Central memory CD8-positive, alpha-beta T cell (primary cell): ENCODE measurements at regions not wholly inside any gene's neighbourhood (a gene's known extent, or its start where the extent isn't known, plus 50 kb on each side); places are given as distances from the start of the nearest gene placed in this dataset.
"Not testable (repeated sequence)": the region's sequence is repeated elsewhere in the genome, so short reads cannot be mapped to it uniquely, and the experiment has no call there.

Experiments used
- ATAC-seq: fragments of 150-1000 bp; cut with Tn5 transposase; replicated peaks from 2 replicates; pipeline ENCODE4 v1.10.0; 2022; ENCODE audit warnings: mild to moderate bottlenecking, moderate FRiP score, moderate number of reproducible peaks; ENCODE audit not compliant: poor library complexity, severe bottlenecking; ENCODE audit errors: extremely low read depth
- DNase-seq, 2 donors: peaks; one replicate each; pipeline ENCODE4 v3.0.0; 2021; ENCODE audit warnings: low spot score in 2 of 2
- H3K27ac Mint-ChIP-seq: one replicate; pipeline ENCODE4 v1.8.0; 2022; ENCODE audit warnings: low read depth, mild to moderate bottlenecking, moderate library complexity, mixed read lengths
- H3K27me3 Mint-ChIP-seq: one replicate; pipeline ENCODE4 v1.8.0; 2022; ENCODE audit warnings: mixed read lengths
- H3K36me3 Mint-ChIP-seq: one replicate; pipeline ENCODE4 v1.8.0; 2022; ENCODE audit warnings: mild to moderate bottlenecking, moderate library complexity, mixed read lengths; ENCODE audit not compliant: insufficient read depth
- H3K4me1 Mint-ChIP-seq: one replicate; pipeline ENCODE4 v1.8.0; 2022; ENCODE audit warnings: mixed read lengths
- H3K4me3 Mint-ChIP-seq: one replicate; pipeline ENCODE4 v1.8.0; 2022; ENCODE audit warnings: mild to moderate bottlenecking, moderate library complexity, mixed read lengths
- H3K9me3 Mint-ChIP-seq: one replicate; pipeline ENCODE4 v1.8.0; 2022; ENCODE audit warnings: mixed read lengths

DNA sequence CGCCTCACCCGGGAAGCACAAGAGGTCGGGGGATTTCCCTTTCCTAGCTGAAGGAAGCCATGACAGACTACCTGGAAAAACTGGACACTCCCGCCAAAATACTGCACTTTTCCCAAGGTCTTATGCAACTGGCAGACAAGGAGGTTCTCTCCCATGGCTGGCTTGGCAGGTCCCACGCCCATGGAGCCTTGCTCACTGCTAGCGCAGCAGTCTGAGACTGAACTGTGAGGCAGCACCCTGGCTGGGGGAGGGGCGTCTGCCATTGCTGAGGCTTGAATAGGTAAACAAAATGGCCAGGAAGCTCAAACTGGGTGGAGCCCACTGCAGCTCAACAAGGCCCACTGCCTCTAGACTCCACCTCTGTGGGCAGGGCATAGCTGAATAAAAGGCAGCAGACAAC is 92.1 kb downstream of the C4BPA start:
- H3K27me3 Mint-ChIP-seq = peaks cover 87% of the 10 kb centered on the region
- not testable (repeated sequence) for H3K4me1 Mint-ChIP-seq, H3K36me3 Mint-ChIP-seq, H3K4me3 Mint-ChIP-seq, H3K27ac Mint-ChIP-seq, DNase-seq, ATAC-seq
- peaks cover 16% of the 10 kb centered on the region for H3K9me3 Mint-ChIP-seq

- not testable (repeated sequence) for DNase-seq, H3K27ac Mint-ChIP-seq, H3K36me3 Mint-ChIP-seq, H3K4me1 Mint-ChIP-seq, ATAC-seq, H3K4me3 Mint-ChIP-seq
- Mint-ChIP-seq H3K9me3 (peaks cover 13% of the 10 kb centered on the region), H3K27me3 (peaks cover 68% of the 10 kb centered on the region)
Observed at GRCh38 chr1:207201534-207201933, 97.5 kb downstream of the C4BPA start.

- ATAC-seq (no peak), DNase-seq (no peak)
- H3K27me3 Mint-ChIP-seq = peaks cover 65% of the 10 kb centered on the region
- peaks cover 11% of the 10 kb centered on the region for H3K9me3 Mint-ChIP-seq
- no peak overlapping the region for H3K27ac Mint-ChIP-seq
- H3K4me3 Mint-ChIP-seq = no peak overlapping the region
- H3K4me1 Mint-ChIP-seq = peaks cover 5% of the 10 kb centered on the region
- peaks cover 2% of the 10 kb centered on the region for H3K36me3 Mint-ChIP-seq
Observed at GRCh38 chr1:207202480-207202879, 98.4 kb downstream of the C4BPA start.

DNA sequence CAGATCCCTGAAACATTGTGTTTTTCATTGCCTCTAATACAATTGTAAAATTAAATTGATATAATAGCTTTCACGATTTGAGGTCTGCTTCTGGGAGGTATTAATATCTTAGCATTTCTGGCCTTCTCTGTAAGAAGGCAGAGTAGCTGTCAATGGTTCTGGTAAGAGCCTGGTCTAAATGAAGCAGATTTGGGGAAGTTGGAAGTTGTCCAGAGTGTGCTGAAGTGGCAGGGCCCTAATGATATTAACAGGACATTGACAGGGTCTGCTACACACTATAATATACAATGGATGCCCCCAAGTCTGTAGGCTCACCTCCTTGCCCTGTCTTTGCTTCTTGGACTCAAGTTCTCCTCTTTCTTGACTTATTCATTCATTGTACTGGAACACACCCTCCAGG is 99.5 kb downstream of the C4BPA start:
- Mint-ChIP-seq H3K4me1 (peaks cover 5% of the 10 kb centered on the region), H3K9me3 (peaks cover 14% of the 10 kb centered on the region), H3K27ac (no peak overlapping the region), H3K36me3 (peaks cover 2% of the 10 kb centered on the region), H3K27me3 (peaks cover 55% of the 10 kb centered on the region), H3K4me3 (no peak overlapping the region)
- no peak for ATAC-seq
- no peak for DNase-seq

- Mint-ChIP-seq H3K36me3 (no peaks in the 10 kb centered on the region), H3K27ac (no peak overlapping the region), H3K4me1 (peaks cover 5% of the 10 kb centered on the region), H3K27me3 (peaks cover 34% of the 10 kb centered on the region), H3K4me3 (no peak overlapping the region), H3K9me3 (peaks cover 13% of the 10 kb centered on the region)
- no peak for ATAC-seq
- no peak for DNase-seq
Observed at GRCh38 chr1:207205614-207206061, 101.6 kb downstream of the C4BPA start.

DNA sequence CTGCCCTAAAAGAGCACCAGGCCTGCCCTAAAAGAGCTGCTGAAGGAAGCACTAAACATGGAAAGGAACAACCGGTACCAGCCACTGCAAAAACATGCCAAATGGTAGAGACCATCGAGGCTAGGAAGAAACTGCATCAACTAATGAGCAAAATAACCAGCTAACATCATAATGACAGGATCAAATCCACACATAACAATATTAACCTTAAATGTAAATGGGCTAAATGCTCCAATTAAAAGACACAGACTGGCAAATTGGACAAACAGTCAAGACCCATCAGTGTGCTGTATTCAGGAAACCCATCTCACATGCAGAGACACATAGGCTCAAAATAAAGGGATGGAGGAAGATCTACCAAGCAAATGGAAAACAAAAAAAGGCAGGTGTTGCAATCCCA is 104.7 kb downstream of the C4BPA start:
- not testable (repeated sequence) for H3K4me1 Mint-ChIP-seq

DNA sequence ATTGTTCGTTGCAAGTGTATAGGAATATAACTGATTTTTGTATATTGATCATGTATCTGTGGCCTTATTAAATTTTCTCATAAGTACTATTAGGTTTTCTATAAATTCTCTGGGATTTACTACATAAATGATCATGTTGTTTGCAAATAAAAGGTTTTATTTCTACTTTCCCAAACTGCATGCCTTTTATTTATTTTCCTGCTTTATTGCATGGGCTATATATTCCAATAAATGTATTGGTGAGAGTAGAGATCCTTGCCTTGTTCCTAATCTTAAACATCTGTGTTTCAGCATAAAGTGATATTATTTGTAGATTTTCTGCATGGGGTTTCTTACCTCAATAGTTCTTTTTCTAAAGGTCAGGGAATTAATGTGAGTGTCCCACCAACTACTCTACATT is 107.0 kb upstream of the CD55 start:
- H3K9me3 Mint-ChIP-seq = peaks cover 6% of the 10 kb centered on the region
- H3K27me3 Mint-ChIP-seq = peaks cover 25% of the 10 kb centered on the region
- no peak overlapping the region for H3K4me3 Mint-ChIP-seq
- no peaks in the 10 kb centered on the region for H3K36me3 Mint-ChIP-seq
- no peak overlapping the region for H3K27ac Mint-ChIP-seq
- no peak for ATAC-seq
- DNase-seq = no peak
- no peaks in the 10 kb centered on the region for H3K4me1 Mint-ChIP-seq

More for the DNA sequence above, 104.7 kb downstream of the C4BPA start:
- H3K27ac Mint-ChIP-seq, H3K36me3 Mint-ChIP-seq, ATAC-seq, H3K4me3 Mint-ChIP-seq, H3K9me3 Mint-ChIP-seq, DNase-seq: not testable (repeated sequence)
- H3K27me3 Mint-ChIP-seq = peaks cover 27% of the 10 kb centered on the region

DNA sequence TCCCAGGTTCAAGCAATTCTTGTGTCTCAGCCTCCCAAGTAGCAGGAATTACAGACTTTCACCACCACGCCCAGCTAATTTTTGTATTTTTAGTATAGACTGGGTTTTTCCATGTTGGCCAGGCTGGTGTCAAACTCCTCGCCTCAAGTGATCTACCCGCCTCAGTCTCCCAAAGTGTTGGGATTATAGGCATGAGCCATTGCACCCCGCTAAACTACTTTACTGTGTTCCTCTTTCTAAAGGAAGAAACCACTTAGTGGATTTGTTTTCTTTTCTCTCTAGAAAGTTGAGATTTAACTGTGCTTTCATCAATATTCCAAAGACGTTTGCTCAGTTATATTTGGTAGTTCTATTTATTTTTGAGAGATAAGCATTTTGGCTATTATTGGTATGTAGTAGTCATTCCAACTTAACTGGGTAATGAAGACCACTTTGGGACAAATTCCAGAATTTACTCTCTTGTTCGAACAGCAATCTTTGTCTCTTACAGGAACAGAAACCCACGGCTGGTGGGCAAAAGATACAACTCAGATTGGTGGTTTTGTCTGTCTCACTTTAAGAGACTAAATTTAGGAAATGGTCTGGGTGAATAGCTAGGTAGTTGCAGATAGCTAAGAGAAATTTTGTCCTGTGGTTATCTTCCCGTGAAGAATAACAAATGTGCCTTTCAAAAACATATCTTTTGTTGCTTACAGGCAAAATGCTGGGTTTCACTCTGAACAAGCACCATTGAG is 103.5 kb upstream of the CD55 start:
- Mint-ChIP-seq H3K36me3 (no peaks in the 10 kb centered on the region), H3K27me3 (peaks cover 32% of the 10 kb centered on the region), H3K9me3 (peaks cover 6% of the 10 kb centered on the region), H3K4me3 (no peak overlapping the region), H3K4me1 (no peaks in the 10 kb centered on the region), H3K27ac (no peak overlapping the region)
- ATAC-seq (no peak), DNase-seq (no peak)

DNA sequence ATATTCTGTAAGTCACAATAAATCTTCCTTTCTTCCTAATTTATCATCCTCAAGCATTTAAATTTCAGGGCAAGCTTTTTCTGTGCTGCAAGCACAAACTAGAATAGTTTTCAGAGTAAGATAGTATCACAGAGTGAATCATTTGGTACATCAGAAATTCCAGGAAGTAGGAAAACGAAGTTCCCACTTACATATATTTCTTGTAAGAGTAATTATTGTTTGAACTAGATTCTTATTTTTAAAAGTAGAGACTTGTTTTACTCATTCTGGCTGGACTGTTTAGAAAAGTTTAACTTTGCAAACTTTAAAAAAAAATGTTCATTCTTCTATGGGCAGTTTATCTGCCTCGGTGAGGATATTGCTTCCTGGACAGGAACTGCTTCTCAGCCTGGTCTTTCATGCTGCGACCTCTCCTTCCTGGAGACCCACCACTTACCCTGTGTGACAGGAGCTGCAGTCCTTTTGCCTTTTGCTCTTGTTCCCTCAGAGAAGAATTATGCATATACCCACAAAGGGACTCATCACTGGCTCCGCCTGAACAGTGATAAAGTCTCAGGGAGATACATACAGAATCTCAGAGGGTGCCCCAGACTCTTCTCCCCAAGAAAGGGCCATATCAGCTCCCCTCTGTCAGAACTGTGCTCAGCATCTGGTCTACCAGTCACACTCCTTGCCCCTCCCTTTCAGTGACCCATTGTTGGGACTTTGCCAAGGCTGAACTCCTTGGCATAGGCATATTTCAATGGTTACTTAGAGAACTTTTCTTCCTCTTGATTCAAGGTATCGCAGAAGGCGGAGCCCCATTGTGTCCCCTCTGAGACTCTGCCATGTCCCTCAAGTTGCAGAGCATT is 102.7 kb upstream of the CD55 start:
- no peaks in the 10 kb centered on the region for H3K36me3 Mint-ChIP-seq
- H3K9me3 Mint-ChIP-seq = peaks cover 6% of the 10 kb centered on the region
- H3K27me3 Mint-ChIP-seq = peaks cover 40% of the 10 kb centered on the region
- H3K4me3 Mint-ChIP-seq = no peak overlapping the region
- DNase-seq = no peak
- H3K4me1 Mint-ChIP-seq = no peaks in the 10 kb centered on the region
- no peak overlapping the region for H3K27ac Mint-ChIP-seq
- no peak for ATAC-seq

DNA sequence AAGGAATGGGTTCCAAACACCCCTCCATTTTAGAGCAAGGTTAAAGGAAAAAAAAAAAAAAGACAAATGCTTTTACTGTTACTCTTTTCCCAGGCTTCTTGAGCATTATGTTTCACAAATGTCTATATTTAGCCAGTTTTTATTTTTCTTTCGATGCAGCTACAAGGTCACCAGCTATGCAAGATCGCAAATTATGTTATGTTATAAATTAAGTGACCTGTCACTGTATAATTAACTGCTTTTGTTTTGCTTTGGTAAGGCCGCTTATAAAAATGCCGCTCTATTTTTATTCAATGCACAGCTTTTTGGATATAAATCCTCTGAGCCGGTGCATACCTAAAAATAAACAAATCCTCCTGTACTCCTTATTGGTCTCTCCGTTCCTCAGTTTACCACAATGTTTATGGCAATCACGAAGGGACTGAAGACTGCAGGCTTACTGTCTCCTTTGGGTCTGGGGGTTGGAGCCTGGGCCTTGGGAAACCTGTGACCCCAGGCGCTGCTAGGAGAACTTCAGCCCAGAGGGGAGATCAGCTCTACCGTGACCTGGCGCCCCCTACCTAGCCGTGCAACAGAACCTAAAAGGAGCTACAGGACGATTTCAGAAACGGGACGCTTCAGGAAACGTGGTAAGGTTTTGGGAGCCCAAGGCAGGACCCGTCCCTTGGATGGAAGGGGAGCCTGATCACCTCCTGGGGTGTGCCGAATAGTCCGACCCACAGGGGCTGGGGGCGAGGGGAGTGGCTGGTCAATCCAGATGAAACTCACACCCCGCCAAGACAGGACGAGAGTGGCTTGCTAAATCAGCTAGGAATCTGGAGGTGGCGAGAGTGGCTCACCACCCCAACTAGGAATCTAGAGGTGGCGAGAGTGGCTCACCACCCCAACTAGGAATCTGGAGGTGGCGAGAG is 101.2 kb upstream of the CD55 start:
- DNase-seq (no peak), ATAC-seq (no peak)
- H3K36me3 Mint-ChIP-seq = no peaks in the 10 kb centered on the region
- H3K27me3 Mint-ChIP-seq = peaks cover 31% of the 10 kb centered on the region
- H3K9me3 Mint-ChIP-seq = no peaks in the 10 kb centered on the region
- no peak overlapping the region for H3K27ac Mint-ChIP-seq
- no peak overlapping the region for H3K4me3 Mint-ChIP-seq
- no peaks in the 10 kb centered on the region for H3K4me1 Mint-ChIP-seq

GRCh38 chr1:207221934-207222351 is 99.5 kb upstream of the CD55 start:
- Mint-ChIP-seq H3K27ac (no peak overlapping the region), H3K9me3 (no peaks in the 10 kb centered on the region), H3K27me3 (peaks cover 31% of the 10 kb centered on the region), H3K4me1 (no peaks in the 10 kb centered on the region), H3K36me3 (no peaks in the 10 kb centered on the region), H3K4me3 (no peak overlapping the region)
- DNase-seq = no peak
- no peak for ATAC-seq

DNA sequence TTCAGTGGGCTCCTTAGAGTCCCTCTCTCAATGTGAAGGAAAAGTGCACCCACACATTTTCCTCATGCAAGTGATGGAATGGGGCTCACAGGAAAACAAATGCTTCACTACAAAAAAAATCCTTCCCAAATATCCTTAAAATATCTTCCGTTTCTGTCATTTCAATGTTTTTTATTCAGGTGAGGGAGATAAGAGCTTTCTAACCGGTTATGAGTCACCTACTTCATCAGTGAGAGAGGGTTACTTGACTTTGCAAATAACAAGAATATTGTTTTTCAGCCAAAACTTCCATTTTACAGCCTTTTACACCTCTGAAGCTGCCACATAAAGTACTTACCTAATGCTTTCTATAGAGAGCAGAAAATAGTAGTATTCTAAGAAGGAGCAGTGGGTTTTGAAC is 98.3 kb upstream of the CD55 start:
- Mint-ChIP-seq H3K4me3 (no peak overlapping the region), H3K27ac (no peak overlapping the region), H3K9me3 (no peaks in the 10 kb centered on the region), H3K4me1 (no peaks in the 10 kb centered on the region), H3K36me3 (no peaks in the 10 kb centered on the region), H3K27me3 (peaks cover 25% of the 10 kb centered on the region)
- DNase-seq (no peak), ATAC-seq (no peak)
